ENCODE measurements at regions not wholly inside any gene's neighbourhood (a gene's known extent, or its start where the extent isn't known, plus 50 kb on each side); places are given as distances from the start of the nearest gene placed in this dataset.
"Not testable (repeated sequence)": the region's sequence is repeated elsewhere in the genome, so short reads cannot be mapped to it uniquely, and the experiment has no call there.

- no peak for DNase-seq
These were observed 414.7 kb upstream of the CCNG1 start for GRCh38 chr5:163022582-163023128.

GRCh38 chr5:163023846-163024245 lies 413.5 kb upstream of the CCNG1 start:
- DNase-seq: no peak

DNA sequence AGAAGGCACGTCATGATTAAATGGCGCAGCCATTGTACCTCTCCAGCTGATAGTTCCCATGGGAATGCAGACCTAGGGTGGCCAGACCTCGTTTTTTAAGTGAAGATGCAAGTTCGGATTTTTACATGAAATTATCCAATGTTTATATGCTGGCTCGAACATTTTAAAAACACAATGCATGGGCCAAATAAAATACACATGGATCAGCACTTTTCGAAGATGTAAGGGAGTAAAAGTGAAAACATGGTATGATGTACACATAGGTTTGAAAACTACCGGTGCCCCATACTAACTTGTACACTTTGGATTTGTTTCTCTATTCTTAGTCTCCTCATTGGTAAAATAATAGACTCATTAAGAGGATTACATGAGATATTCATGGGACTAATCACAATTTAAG lies 412.5 kb upstream of the CCNG1 start:
- DNase-seq: no peak

DNA sequence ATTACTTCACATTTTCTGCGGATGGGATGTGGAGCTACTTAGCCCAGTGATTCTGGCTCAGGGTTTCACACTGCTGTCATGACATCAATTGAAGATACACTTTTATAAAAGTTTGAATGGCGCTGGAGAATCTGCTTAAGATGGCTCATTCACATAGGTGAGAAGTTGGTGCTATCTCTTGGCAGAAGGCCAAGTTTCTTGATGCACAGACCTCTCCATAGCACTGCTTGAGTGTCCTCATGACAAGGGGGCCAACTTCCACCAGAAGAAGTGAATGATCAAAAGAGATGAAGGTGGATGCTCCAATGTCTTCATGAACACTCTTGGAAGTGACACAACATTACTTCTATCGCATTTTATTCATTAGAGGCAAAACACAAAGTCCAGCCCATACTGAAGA lies 403.7 kb upstream of the CCNG1 start:
- no peak for DNase-seq

DNA sequence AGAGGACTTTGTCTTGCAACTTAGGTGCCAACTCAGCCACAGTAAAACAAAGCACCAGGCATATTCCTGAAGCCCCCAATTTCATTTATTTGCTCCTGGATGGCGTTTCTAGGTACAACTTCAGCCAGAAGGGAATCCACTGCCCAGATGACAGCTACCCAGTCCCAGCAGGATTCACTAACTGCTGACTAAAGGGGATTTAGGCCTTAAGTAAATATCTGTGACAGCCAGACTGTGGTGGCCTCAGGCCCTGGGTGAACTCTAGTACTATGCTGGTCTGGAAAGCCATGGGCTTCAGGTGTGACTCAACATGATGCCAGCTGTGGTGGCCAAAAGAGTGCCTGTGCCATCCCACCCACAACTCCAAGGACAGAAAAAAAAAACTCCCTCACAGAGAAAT lies 396.1 kb upstream of the CCNG1 start:
- no peak for DNase-seq

DNA sequence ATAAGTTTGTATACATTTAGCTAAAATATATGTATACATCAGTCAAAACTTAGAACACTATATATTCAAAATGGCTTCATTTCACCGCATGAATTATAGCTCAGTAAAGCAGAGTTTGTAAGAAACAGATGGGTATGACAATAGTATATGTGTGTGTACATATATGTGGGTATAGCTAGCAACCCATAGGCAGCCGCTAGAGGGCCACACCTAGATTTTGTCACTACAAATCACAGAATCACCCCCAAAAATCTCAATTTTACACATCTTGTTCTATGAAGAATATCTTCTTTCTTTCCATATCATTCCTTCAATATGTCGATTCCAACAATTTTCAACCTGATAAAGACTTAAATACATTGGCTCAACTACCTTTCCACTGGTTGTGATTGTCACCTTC lies 357.8 kb upstream of the CCNG1 start:
- DNase-seq: no peak

DNA sequence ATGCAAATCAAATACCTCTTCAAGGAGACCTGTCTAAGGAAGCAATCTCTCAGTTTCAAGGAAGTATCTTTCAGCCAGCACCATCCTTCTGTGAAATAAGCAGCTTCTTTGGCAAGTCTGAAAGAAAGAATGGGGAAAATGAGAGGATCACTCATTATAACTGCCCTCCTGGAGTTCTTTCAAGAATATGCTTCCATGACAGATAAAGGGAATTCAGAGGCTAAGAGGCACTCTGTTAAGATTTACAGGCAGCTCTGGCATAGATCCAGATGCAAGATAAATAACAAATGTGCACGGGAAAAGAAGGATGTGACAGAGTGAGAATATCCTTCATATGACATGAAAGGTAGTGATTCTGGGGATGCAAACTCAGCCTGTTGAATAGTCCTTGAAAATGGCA lies 348.2 kb upstream of the CCNG1 start:
- DNase-seq: no peak

DNA sequence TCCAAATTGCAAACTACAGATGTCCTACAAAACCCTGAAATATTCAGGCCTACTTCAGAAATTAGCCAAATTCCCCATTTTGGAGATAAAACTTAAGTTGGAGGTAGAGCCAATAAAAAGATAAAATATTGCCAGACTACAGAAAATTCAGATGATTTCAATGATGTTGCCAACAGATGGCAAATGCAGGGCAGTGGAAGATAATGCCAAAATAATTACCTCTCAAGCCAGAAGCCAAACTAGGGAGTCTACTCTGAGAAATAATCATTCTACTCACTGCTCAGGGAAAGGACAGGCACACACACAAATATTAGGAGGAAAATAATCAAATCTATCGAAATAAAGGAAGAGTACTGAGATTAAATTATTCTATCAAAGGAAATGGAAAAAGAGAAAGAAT lies 347.5 kb upstream of the CCNG1 start:
- DNase-seq: no peak

- DNase-seq: no peak
These were observed 342.8 kb upstream of the CCNG1 start for GRCh38 chr5:163094492-163095180.

- no peak for DNase-seq
These were observed 332.9 kb upstream of the CCNG1 start for GRCh38 chr5:163104464-163104863.

DNA sequence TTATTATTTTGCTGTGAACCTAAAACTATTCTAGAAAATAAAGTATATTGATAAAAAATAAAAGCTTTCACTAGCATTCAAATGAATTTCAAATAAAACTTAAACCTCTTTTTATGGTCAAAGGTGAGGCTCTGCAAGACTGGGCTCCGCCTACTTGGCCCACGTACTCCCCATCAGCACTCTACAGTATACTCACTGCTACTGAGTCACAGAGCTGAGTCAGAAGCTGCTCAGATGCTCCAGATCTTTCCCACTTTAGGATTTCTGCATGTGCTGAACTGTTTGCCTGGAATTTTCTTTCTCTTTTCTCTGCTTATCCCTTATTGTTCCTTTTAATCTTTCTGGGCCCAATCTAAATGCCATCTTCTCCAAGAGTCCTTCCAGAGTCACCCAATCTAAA lies 331.9 kb upstream of the CCNG1 start:
- no peak for DNase-seq

DNA sequence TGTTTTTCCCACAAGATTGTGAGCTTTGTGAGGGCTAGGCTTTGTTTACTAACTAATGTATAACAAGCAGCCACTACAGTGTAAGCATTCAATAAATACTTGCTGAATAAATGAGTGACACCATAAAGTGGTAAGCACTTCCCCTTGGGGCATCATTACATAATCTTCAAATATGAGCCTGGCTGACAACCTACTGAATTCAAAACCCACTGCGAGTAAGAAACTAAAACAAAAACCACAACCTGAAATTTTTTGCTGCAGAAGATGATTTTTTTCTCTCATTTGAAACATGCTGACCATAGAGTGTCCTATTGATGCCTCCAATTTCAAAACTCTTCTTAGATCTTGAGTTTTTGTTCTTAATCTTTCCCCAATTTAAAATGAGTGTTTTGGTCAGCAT lies 331.3 kb upstream of the CCNG1 start:
- DNase-seq: no peak

DNA sequence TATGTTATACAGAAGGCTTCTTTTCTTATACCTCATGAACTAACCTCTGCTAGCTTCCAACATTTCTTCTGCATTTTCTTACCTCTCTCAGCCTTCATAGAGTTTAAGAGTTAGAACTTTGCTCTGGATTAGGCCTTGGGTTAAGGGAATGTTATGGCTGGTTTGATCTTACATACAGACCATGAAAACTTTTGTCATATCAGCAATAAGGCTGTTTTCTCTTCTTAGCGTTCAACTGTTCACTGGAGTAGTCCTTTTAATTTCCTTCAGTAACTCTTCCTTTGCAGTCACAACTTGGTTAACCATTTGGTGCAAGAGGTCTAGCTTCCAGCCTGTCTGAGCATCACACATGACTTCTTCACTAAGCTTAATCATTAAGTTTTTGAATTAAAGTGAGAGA lies 329.0 kb upstream of the CCNG1 start:
- no peak for DNase-seq

GRCh38 chr5:163115011-163115410 lies 322.4 kb upstream of the CCNG1 start:
- no peak for DNase-seq

DNA sequence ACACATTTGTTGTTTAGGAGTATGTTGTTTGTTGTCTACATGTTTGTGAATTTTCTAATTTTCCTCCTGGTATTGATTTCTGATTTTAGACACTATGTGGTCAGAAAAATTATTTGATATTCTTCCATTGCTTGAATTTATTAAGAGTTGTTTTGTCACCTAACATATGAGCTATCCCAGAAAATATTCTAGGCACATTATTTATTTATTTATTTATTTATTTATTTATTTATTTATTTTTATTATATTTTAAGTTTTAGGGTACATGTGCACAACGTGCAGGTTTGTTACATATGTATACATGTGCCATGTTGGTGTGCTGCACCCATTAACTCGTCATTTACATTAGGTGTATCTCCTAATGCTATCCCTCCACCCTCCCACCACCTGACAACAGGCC lies 320.8 kb upstream of the CCNG1 start:
- not testable (repeated sequence) for DNase-seq

GRCh38 chr5:163134061-163134460 lies 303.3 kb upstream of the CCNG1 start:
- DNase-seq: no peak

- DNase-seq: no peak
These were observed 301.5 kb upstream of the CCNG1 start for GRCh38 chr5:163135849-163136248.

GRCh38 chr5:163161512-163161911 lies 275.9 kb upstream of the CCNG1 start:
- DNase-seq: no peak

DNA sequence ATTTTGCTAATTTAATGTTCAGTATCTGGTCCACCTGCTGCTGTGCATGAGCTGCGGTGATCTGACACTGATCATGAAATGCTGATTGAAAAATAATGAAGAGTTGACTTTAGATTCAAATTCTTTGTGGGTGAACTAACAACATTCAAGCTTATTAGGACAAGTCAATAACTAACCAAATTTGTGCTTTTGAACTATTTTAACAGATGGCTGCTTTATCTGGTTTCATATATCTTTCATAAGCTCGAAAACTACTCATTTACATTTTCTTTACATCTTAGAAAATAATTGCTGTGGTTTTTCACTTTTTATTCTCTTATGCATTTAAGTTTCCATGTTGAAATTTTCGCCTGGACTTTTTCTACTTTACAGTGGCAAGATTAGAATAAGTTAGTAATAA lies 274.8 kb upstream of the CCNG1 start:
- DNase-seq: no peak

- no peak for DNase-seq
These were observed 273.5 kb upstream of the CCNG1 start for GRCh38 chr5:163163858-163164257.

DNA sequence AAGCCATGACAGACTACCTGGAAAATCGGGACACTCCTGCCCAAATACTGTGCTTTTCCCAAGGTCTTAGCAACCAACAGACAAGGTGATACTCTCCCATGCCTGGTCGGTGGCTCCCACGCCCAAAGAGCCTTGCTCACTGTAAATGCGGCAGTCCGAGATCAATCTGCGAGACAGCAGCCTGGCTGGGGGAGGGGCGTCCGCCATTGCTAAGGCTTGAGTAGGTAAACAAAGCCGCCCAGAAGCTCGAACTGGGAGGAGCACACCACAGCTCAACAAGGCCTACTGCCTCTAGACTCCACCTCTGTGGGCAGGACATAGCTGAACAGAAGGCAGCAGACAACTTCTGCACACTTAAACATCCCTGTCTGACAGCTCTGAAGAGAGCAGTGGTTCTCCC lies 272.1 kb upstream of the CCNG1 start:
- DNase-seq: no peak

- not testable (repeated sequence) for DNase-seq
These were observed 267.2 kb upstream of the CCNG1 start for GRCh38 chr5:163170161-163170560.

DNA sequence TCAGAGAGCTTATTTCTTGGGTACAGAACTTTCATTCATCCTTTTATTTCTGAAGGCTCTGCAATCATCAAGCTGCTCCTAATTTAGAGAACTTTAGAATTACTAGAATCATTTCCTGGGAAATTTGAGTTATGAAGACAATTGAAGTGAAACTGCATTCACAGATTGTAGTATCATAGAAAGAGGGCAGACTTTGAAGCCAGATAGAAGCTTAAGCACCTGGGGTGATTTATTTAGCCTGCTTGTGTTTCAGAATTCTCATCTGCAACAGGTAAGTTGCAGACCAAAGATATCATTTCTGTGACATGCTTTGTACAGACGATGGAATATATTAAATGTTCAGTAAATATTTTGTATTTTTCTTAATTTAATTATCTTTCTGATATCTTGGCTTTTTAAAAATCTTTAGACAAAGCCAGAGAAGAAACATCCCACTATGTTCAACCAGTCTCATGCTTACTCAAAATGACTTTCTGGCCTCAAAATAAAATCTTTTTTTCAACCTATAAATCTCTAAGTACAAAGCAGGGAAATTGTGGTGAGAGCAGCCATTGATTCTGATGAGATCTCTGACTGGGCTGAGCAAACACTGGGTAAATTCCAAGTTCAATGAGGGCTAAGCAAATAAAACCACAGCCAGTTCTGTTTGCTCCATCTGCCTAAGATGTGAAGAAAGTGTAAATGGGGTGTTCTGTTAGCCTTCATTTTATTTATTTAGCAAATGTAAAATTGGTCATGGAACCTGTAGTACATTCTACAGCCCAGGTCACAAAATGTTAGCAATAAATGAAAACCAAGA lies 264.7 kb upstream of the CCNG1 start:
- no peak for DNase-seq

DNA sequence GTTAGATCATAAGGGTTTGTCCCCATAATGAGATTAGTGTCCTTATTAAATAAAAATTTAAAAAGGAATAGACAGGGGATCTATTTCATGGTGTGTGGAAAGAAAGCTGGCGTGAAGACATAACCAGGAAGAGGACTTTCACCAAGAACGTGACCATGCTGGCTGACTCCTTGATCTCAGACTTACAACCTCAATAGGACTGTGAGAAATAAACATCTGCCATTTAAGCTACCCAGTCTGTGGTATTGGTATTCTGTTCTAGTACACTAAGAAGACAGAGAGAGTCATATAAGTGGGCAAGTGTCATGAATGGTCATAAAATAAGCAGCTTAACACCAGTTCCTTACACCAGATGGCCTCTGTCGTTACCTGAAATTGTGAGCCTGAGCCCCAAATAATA lies 259.4 kb upstream of the CCNG1 start:
- no peak for DNase-seq

GRCh38 chr5:163185315-163185714 lies 252.1 kb upstream of the CCNG1 start:
- DNase-seq: no peak
